ENCODE measurements at regions not wholly inside any gene's neighbourhood (a gene's known extent, or its start where the extent isn't known, plus 50 kb on each side); places are given as distances from the start of the nearest gene placed in this dataset.
"Not testable (repeated sequence)": the region's sequence is repeated elsewhere in the genome, so short reads cannot be mapped to it uniquely, and the experiment has no call there.

- no peaks in the 10 kb centered on the region for H3K36me3 Mint-ChIP-seq (ENCODE audit: low read depth)
- no peak overlapping the region for H3K4me3 Mint-ChIP-seq
- H3K27me3 Mint-ChIP-seq: no peaks in the 10 kb centered on the region
- ATAC-seq (ENCODE audit: poor library complexity) (no peak), DNase-seq (no peak)
- no peak for TF ChIP-seq CTCF (IDR thresholded peaks at IDR 0.05)
- Histone ChIP-seq H3K27me3 (ENCODE audit: control insufficient read depth in 1 of 2, insufficient read depth in 2 of 2, low read length in 2 of 2) (no peaks in the 10 kb centered on the region), H3K9me3 (ENCODE audit: control insufficient read depth in 1 of 2, insufficient read depth in 1 of 2, low read length in 2 of 2) (peaks cover 3 to 4% of the 10 kb centered on the region in 2 experiments), H3K36me3 (ENCODE audit: insufficient read depth, low read length) (no peaks in the 10 kb centered on the region), H3K27ac (ENCODE audit: low read depth in 1 of 2, low read length in 2 of 2) (no peak overlapping the region), H3K4me3 (ENCODE audit: low read length) (no peak overlapping the region), H3K4me1 (ENCODE audit: insufficient read depth, low read length) (no peaks in the 10 kb centered on the region)
- no peaks in the 10 kb centered on the region for H3K4me1 Mint-ChIP-seq (ENCODE audit: low read depth)
- POLR2A ChIA-PET: no interaction called here
- H3K9me3 Mint-ChIP-seq: peaks cover 5% of the 10 kb centered on the region
- H3K27ac Mint-ChIP-seq: no peak overlapping the region
- intact Hi-C loops (cut with DNase I, micrococcal nuclease): no loop called here
- CTCF ChIA-PET: no interaction called here
These were observed 388.6 kb upstream of the MBL2 start for GRCh38 chr10:53161231-53161630.

- H3K36me3 Mint-ChIP-seq (ENCODE audit: low read depth); H3K9me3 Mint-ChIP-seq; CTCF ChIA-PET; intact Hi-C loops (cut with DNase I, micrococcal nuclease); H3K27ac ChIP-seq (ENCODE audit: low read depth in 1 of 2, low read length in 2 of 2); H3K4me3 ChIP-seq (ENCODE audit: low read length); DNase-seq; H3K4me1 Mint-ChIP-seq (ENCODE audit: low read depth); H3K4me1 ChIP-seq (ENCODE audit: insufficient read depth, low read length); H3K27me3 Mint-ChIP-seq; H3K36me3 ChIP-seq (ENCODE audit: insufficient read depth, low read length); ATAC-seq (ENCODE audit: poor library complexity); H3K4me3 Mint-ChIP-seq; H3K27me3 ChIP-seq (ENCODE audit: control insufficient read depth in 1 of 2, insufficient read depth in 2 of 2, low read length in 2 of 2); H3K9me3 ChIP-seq (ENCODE audit: control insufficient read depth in 1 of 2, insufficient read depth in 1 of 2, low read length in 2 of 2); POLR2A ChIA-PET; H3K27ac Mint-ChIP-seq: not testable (repeated sequence)
These were observed 383.1 kb upstream of the MBL2 start for GRCh38 chr10:53155674-53156073.

- Mint-ChIP-seq H3K36me3 (ENCODE audit: low read depth) (no peaks in the 10 kb centered on the region), H3K4me1 (ENCODE audit: low read depth) (no peaks in the 10 kb centered on the region), H3K27me3 (no peaks in the 10 kb centered on the region), H3K27ac (no peak overlapping the region), H3K4me3 (no peak overlapping the region), H3K9me3 (peaks cover 3% of the 10 kb centered on the region)
- DNase-seq (no peak), ATAC-seq (ENCODE audit: poor library complexity) (no peak)
- Histone ChIP-seq H3K27me3 (ENCODE audit: control insufficient read depth in 1 of 2, insufficient read depth in 2 of 2, low read length in 2 of 2) (no peaks in the 10 kb centered on the region), H3K4me1 (ENCODE audit: insufficient read depth, low read length) (no peaks in the 10 kb centered on the region), H3K9me3 (ENCODE audit: control insufficient read depth in 1 of 2, insufficient read depth in 1 of 2, low read length in 2 of 2) (peaks cover 0 to 4% of the 10 kb centered on the region in 2 experiments), H3K4me3 (ENCODE audit: low read length) (no peak overlapping the region), H3K27ac (ENCODE audit: low read depth in 1 of 2, low read length in 2 of 2) (no peak overlapping the region), H3K36me3 (ENCODE audit: insufficient read depth, low read length) (no peaks in the 10 kb centered on the region)
- CTCF ChIA-PET: no interaction called here
- TF ChIP-seq CTCF (IDR thresholded peaks at IDR 0.05): no peak
- POLR2A ChIA-PET: no interaction called here
- intact Hi-C loops (cut with DNase I, micrococcal nuclease): no loop called here
These were observed 381.2 kb upstream of the MBL2 start for GRCh38 chr10:53153831-53154230.

- intact Hi-C loops (cut with DNase I, micrococcal nuclease): no loop called here
- Mint-ChIP-seq H3K4me3 (no peak overlapping the region), H3K27me3 (no peaks in the 10 kb centered on the region), H3K36me3 (ENCODE audit: low read depth) (no peaks in the 10 kb centered on the region), H3K9me3 (no peaks in the 10 kb centered on the region), H3K27ac (no peak overlapping the region), H3K4me1 (ENCODE audit: low read depth) (no peaks in the 10 kb centered on the region)
- Histone ChIP-seq H3K9me3 (ENCODE audit: control insufficient read depth in 1 of 2, insufficient read depth in 1 of 2, low read length in 2 of 2) (peaks cover 0 to 3% of the 10 kb centered on the region in 2 experiments), H3K27me3 (ENCODE audit: control insufficient read depth in 1 of 2, insufficient read depth in 2 of 2, low read length in 2 of 2) (no peaks in the 10 kb centered on the region), H3K27ac (ENCODE audit: low read depth in 1 of 2, low read length in 2 of 2) (no peak overlapping the region), H3K4me3 (ENCODE audit: low read length) (no peak overlapping the region), H3K4me1 (ENCODE audit: insufficient read depth, low read length) (no peaks in the 10 kb centered on the region), H3K36me3 (ENCODE audit: insufficient read depth, low read length) (no peaks in the 10 kb centered on the region)
- no peak for ATAC-seq (ENCODE audit: poor library complexity)
- CTCF ChIA-PET: no interaction called here
- no peak for DNase-seq
- TF ChIP-seq CTCF (IDR thresholded peaks at IDR 0.05): no peak
- POLR2A ChIA-PET: no interaction called here
These were observed 367.9 kb upstream of the MBL2 start for GRCh38 chr10:53140506-53140905.
